ENCODE measurements at regions not wholly inside any gene's neighbourhood (a gene's known extent, or its start where the extent isn't known, plus 50 kb on each side); places are given as distances from the start of the nearest gene placed in this dataset.
A peak's percentile ranks its signal among the peaks of the same experiment; 100 is the strongest.

- DNase-seq (ENCODE audit: extremely low spot score, unreplicated experiment) = no peak
- H3K27me3 Mint-ChIP-seq (ENCODE audit: unreplicated experiment) = peaks cover 8% of the 10 kb centered on the region
- H3K36me3 Mint-ChIP-seq (ENCODE audit: unreplicated experiment) = no peaks in the 10 kb centered on the region
- no peak overlapping the region for H3K4me3 Mint-ChIP-seq (ENCODE audit: unreplicated experiment)
- TF ChIP-seq CTCF (IDR thresholded peaks at IDR 0.05) = peak; percentile 57
- H3K27ac Mint-ChIP-seq (ENCODE audit: unreplicated experiment) = no peak overlapping the region
- H3K4me1 Mint-ChIP-seq (ENCODE audit: unreplicated experiment) = no peaks in the 10 kb centered on the region
- H3K9me3 Mint-ChIP-seq (ENCODE audit: unreplicated experiment) = no peaks in the 10 kb centered on the region
Observed at GRCh38 chr17:55845385-55845784, 94.5 kb downstream of the PCTP start.

GRCh38 chr17:55846745-55847144 is 95.9 kb downstream of the PCTP start:
- no peak for TF ChIP-seq CTCF (IDR thresholded peaks at IDR 0.05)
- no peaks in the 10 kb centered on the region for H3K36me3 Mint-ChIP-seq (ENCODE audit: unreplicated experiment)
- no peaks in the 10 kb centered on the region for H3K4me1 Mint-ChIP-seq (ENCODE audit: unreplicated experiment)
- no peak overlapping the region for H3K27ac Mint-ChIP-seq (ENCODE audit: unreplicated experiment)
- H3K4me3 Mint-ChIP-seq (ENCODE audit: unreplicated experiment) = no peak overlapping the region
- no peaks in the 10 kb centered on the region for H3K9me3 Mint-ChIP-seq (ENCODE audit: unreplicated experiment)
- DNase-seq (ENCODE audit: extremely low spot score, unreplicated experiment) = no peak
- H3K27me3 Mint-ChIP-seq (ENCODE audit: unreplicated experiment) = peaks cover 5% of the 10 kb centered on the region

- TF ChIP-seq CTCF (IDR thresholded peaks at IDR 0.05) = no peak
- DNase-seq (ENCODE audit: extremely low spot score, unreplicated experiment) = no peak
- Mint-ChIP-seq H3K27ac (ENCODE audit: unreplicated experiment) (no peak overlapping the region), H3K4me1 (ENCODE audit: unreplicated experiment) (no peaks in the 10 kb centered on the region), H3K4me3 (ENCODE audit: unreplicated experiment) (no peak overlapping the region), H3K9me3 (ENCODE audit: unreplicated experiment) (no peaks in the 10 kb centered on the region), H3K36me3 (ENCODE audit: unreplicated experiment) (no peaks in the 10 kb centered on the region), H3K27me3 (ENCODE audit: unreplicated experiment) (no peaks in the 10 kb centered on the region)
Observed at GRCh38 chr17:55852734-55853133, 101.9 kb downstream of the PCTP start.

GRCh38 chr17:55859301-55859795 is 108.5 kb downstream of the PCTP start:
- no peak overlapping the region for H3K4me3 Mint-ChIP-seq (ENCODE audit: unreplicated experiment)
- no peak overlapping the region for H3K27ac Mint-ChIP-seq (ENCODE audit: unreplicated experiment)
- H3K4me1 Mint-ChIP-seq (ENCODE audit: unreplicated experiment) = no peaks in the 10 kb centered on the region
- H3K36me3 Mint-ChIP-seq (ENCODE audit: unreplicated experiment) = no peaks in the 10 kb centered on the region
- H3K27me3 Mint-ChIP-seq (ENCODE audit: unreplicated experiment) = no peaks in the 10 kb centered on the region
- no peaks in the 10 kb centered on the region for H3K9me3 Mint-ChIP-seq (ENCODE audit: unreplicated experiment)
- TF ChIP-seq CTCF (IDR thresholded peaks at IDR 0.05) = no peak
- no peak for DNase-seq (ENCODE audit: extremely low spot score, unreplicated experiment)

- DNase-seq (ENCODE audit: extremely low spot score, unreplicated experiment) = no peak
- Mint-ChIP-seq H3K4me1 (ENCODE audit: unreplicated experiment) (no peaks in the 10 kb centered on the region), H3K27me3 (ENCODE audit: unreplicated experiment) (no peaks in the 10 kb centered on the region), H3K4me3 (ENCODE audit: unreplicated experiment) (no peak overlapping the region), H3K36me3 (ENCODE audit: unreplicated experiment) (no peaks in the 10 kb centered on the region), H3K27ac (ENCODE audit: unreplicated experiment) (no peak overlapping the region), H3K9me3 (ENCODE audit: unreplicated experiment) (peaks cover 24% of the 10 kb centered on the region)
- no peak for TF ChIP-seq CTCF (IDR thresholded peaks at IDR 0.05)
Observed at GRCh38 chr17:55865072-55865762, 114.4 kb downstream of the PCTP start.
